ENCODE measurements at regions not wholly inside any gene's neighbourhood (a gene's known extent, or its start where the extent isn't known, plus 50 kb on each side); places are given as distances from the start of the nearest gene placed in this dataset.

GRCh38 chr15:95647531-95648277 is 682.8 kb upstream of the NR2F2 start:
- no peak for TF ChIP-seq CTCF (IDR thresholded peaks at IDR 0.05)
- TF ChIP-seq POLR2A (IDR thresholded peaks at IDR 0.05) = no peak
- no peak for DNase-seq
- Histone ChIP-seq H3K27me3 (no peaks in the 10 kb centered on the region), H3K27ac (no peak overlapping the region), H3K9me3 (no peaks in the 10 kb centered on the region), H3K36me3 (no peaks in the 10 kb centered on the region), H3K4me1 (no peaks in the 10 kb centered on the region), H3K4me3 (no peak overlapping the region)
- intact Hi-C loops (cut with DNase I; ENCODE audit: low total_unique reads) = no loop called here

- no peak for DNase-seq
- no peak overlapping the region for H3K27ac ChIP-seq
- no peaks in the 10 kb centered on the region for H3K36me3 ChIP-seq
- no peaks in the 10 kb centered on the region for H3K4me1 ChIP-seq
- no peak for TF ChIP-seq CTCF (IDR thresholded peaks at IDR 0.05)
- TF ChIP-seq POLR2A (IDR thresholded peaks at IDR 0.05) = no peak
- H3K4me3 ChIP-seq = no peak overlapping the region
- no peaks in the 10 kb centered on the region for H3K27me3 ChIP-seq
- H3K9me3 ChIP-seq = no peaks in the 10 kb centered on the region
- intact Hi-C loops (cut with DNase I; ENCODE audit: low total_unique reads) = no loop called here
Observed at GRCh38 chr15:95653361-95653805, 677.1 kb upstream of the NR2F2 start.

GRCh38 chr15:95655089-95655607 is 675.4 kb upstream of the NR2F2 start:
- TF ChIP-seq CTCF (IDR thresholded peaks at IDR 0.05) = no peak
- no peak for TF ChIP-seq POLR2A (IDR thresholded peaks at IDR 0.05)
- Histone ChIP-seq H3K4me3 (no peak overlapping the region), H3K4me1 (no peaks in the 10 kb centered on the region), H3K36me3 (no peaks in the 10 kb centered on the region), H3K9me3 (no peaks in the 10 kb centered on the region), H3K27me3 (no peaks in the 10 kb centered on the region), H3K27ac (no peak overlapping the region)
- intact Hi-C loops (cut with DNase I; ENCODE audit: low total_unique reads) = no loop called here
- no peak for DNase-seq

GRCh38 chr15:95656595-95656994 is 673.9 kb upstream of the NR2F2 start:
- H3K4me1 ChIP-seq = no peaks in the 10 kb centered on the region
- intact Hi-C loops (cut with DNase I; ENCODE audit: low total_unique reads) = no loop called here
- no peaks in the 10 kb centered on the region for H3K36me3 ChIP-seq
- H3K27ac ChIP-seq = no peak overlapping the region
- no peaks in the 10 kb centered on the region for H3K9me3 ChIP-seq
- no peak for DNase-seq
- H3K4me3 ChIP-seq = no peak overlapping the region
- H3K27me3 ChIP-seq = no peaks in the 10 kb centered on the region
- TF ChIP-seq CTCF (IDR thresholded peaks at IDR 0.05) (no peak), POLR2A (IDR thresholded peaks at IDR 0.05) (no peak)

- Histone ChIP-seq H3K4me1 (no peaks in the 10 kb centered on the region), H3K36me3 (no peaks in the 10 kb centered on the region), H3K4me3 (no peak overlapping the region), H3K27me3 (no peaks in the 10 kb centered on the region), H3K27ac (peak overlapping the region in 1 of 2 donors; percentile 22), H3K9me3 (no peaks in the 10 kb centered on the region)
- no peak for TF ChIP-seq CTCF (IDR thresholded peaks at IDR 0.05)
- TF ChIP-seq POLR2A (IDR thresholded peaks at IDR 0.05) = no peak
- intact Hi-C loops (cut with DNase I; ENCODE audit: low total_unique reads) = no loop called here
- no peak for DNase-seq
Observed at GRCh38 chr15:95658799-95659198, 671.7 kb upstream of the NR2F2 start.

Measured in uterus (tissue), 3 donors.